T-helper 1 cell treated with Interleukin-12 subunit alpha and Interleukin-12 subunit beta and Interleukin-4 antibody, amounts not matched to agents 30 μg/mL and 1 μg/mL, for 36 hours (primary cell): ENCODE measurements at regions not wholly inside any gene's neighbourhood (a gene's known extent, or its start where the extent isn't known, plus 50 kb on each side); places are given as distances from the start of the nearest gene placed in this dataset.
"Not testable (repeated sequence)": the region's sequence is repeated elsewhere in the genome, so short reads cannot be mapped to it uniquely, and the experiment has no call there.

Experiments
- H3K27ac Mint-ChIP-seq: one replicate; pipeline ENCODE4 v1.8.0; 2021; ENCODE audit warnings: mild to moderate bottlenecking, mixed read lengths
- H3K27me3 Mint-ChIP-seq: one replicate; pipeline ENCODE4 v1.8.0; 2021; ENCODE audit warnings: low read depth, mixed read lengths
- H3K36me3 Mint-ChIP-seq: one replicate; pipeline ENCODE4 v1.8.0; 2021; ENCODE audit warnings: low read depth, mixed read lengths
- H3K4me1 Mint-ChIP-seq: one replicate; pipeline ENCODE4 v1.8.0; 2021; ENCODE audit warnings: low read depth, mixed read lengths
- H3K4me3 Mint-ChIP-seq: one replicate; pipeline ENCODE4 v1.8.0; 2021; ENCODE audit warnings: mild to moderate bottlenecking, moderate library complexity, mixed read lengths
- H3K9me3 Mint-ChIP-seq: one replicate; pipeline ENCODE4 v1.8.0; 2021; ENCODE audit warnings: mixed read lengths

GRCh38 chr5:29126462-29126861, 2067.0 kb upstream of the CDH6 start:
- H3K9me3 Mint-ChIP-seq, result peaks cover 32% of the 10 kb centered on the region
- not testable (repeated sequence) for H3K27me3 Mint-ChIP-seq, H3K4me3 Mint-ChIP-seq, H3K36me3 Mint-ChIP-seq, H3K4me1 Mint-ChIP-seq, H3K27ac Mint-ChIP-seq

- H3K27me3 Mint-ChIP-seq, result no peaks in the 10 kb centered on the region
- H3K36me3 Mint-ChIP-seq, result no peaks in the 10 kb centered on the region
- H3K4me3 Mint-ChIP-seq, result no peak overlapping the region
- H3K27ac Mint-ChIP-seq, result no peak overlapping the region
- peaks cover 18% of the 10 kb centered on the region for H3K9me3 Mint-ChIP-seq
- H3K4me1 Mint-ChIP-seq, result no peaks in the 10 kb centered on the region
Measured at GRCh38 chr5:29122306-29122705, 2071.2 kb upstream of the CDH6 start.

DNA sequence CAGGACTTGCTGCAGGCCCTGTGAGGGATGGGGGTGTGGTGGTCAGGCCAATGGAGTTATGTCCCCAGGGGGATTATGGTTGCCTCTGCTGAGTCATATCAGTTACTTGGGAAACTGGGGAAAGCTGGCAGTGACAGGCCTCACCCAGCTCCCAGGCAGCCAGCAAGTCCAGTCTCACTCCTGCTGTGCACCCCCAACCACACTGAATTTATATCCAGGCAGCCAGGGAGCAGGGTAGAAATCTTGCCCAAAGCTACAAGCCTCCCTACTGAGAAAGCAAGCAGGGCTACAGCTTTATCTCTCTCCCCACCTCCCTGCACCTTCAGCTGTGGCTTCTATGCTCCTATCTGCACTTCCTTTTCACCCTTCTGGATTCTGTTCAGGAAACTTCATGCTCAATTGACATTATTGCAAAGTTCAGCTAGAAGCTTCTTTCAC, 2076.0 kb upstream of the CDH9 start:
- Mint-ChIP-seq H3K36me3 (no peaks in the 10 kb centered on the region), H3K27ac (no peak overlapping the region), H3K27me3 (no peaks in the 10 kb centered on the region), H3K9me3 (peaks cover 29% of the 10 kb centered on the region), H3K4me1 (no peaks in the 10 kb centered on the region), H3K4me3 (no peak overlapping the region)

- Mint-ChIP-seq H3K27ac (no peak overlapping the region), H3K9me3 (peaks cover 32% of the 10 kb centered on the region), H3K36me3 (no peaks in the 10 kb centered on the region), H3K27me3 (no peaks in the 10 kb centered on the region), H3K4me3 (no peak overlapping the region), H3K4me1 (no peaks in the 10 kb centered on the region)
Measured at GRCh38 chr5:29113516-29113915, 2075.1 kb upstream of the CDH9 start.

- peaks cover 18% of the 10 kb centered on the region for H3K9me3 Mint-ChIP-seq
- no peak overlapping the region for H3K4me3 Mint-ChIP-seq
- H3K27ac Mint-ChIP-seq, result no peak overlapping the region
- H3K36me3 Mint-ChIP-seq, result no peaks in the 10 kb centered on the region
- no peaks in the 10 kb centered on the region for H3K27me3 Mint-ChIP-seq
- no peaks in the 10 kb centered on the region for H3K4me1 Mint-ChIP-seq
Measured at GRCh38 chr5:29099585-29099984, 2061.2 kb upstream of the CDH9 start.

DNA sequence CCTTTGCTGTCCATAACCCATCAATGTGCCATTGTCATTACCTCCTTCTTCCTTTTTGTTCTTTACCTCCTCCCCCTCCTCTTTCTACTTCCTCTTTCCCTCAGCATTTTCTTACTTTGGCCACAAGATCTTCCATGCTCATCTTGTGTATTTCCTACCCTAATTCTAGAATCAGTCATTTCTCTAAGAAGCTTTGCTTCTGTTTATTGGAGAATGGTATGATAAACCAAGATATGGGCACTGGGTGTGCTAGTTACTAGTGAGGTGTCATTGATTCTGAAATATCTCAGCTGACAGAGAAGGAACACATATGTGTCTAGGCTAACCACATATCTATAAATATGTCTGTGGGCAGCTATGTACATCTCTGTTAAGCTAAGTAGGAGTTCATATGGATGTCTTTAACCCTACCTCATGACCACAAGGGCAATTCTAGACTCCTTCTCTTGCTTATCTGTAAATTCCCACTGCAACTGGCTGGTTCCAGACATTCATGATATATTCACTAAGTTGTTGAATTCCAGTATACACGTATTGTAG, 2051.3 kb upstream of the CDH9 start:
- H3K27me3 Mint-ChIP-seq, result no peaks in the 10 kb centered on the region
- no peaks in the 10 kb centered on the region for H3K36me3 Mint-ChIP-seq
- peaks cover 12% of the 10 kb centered on the region for H3K9me3 Mint-ChIP-seq
- no peaks in the 10 kb centered on the region for H3K4me1 Mint-ChIP-seq
- H3K27ac Mint-ChIP-seq, result no peak overlapping the region
- no peak overlapping the region for H3K4me3 Mint-ChIP-seq

- Mint-ChIP-seq H3K36me3 (no peaks in the 10 kb centered on the region), H3K4me1 (no peaks in the 10 kb centered on the region), H3K4me3 (no peak overlapping the region), H3K27ac (no peak overlapping the region), H3K27me3 (no peaks in the 10 kb centered on the region), H3K9me3 (peaks cover 12% of the 10 kb centered on the region)
Measured at GRCh38 chr5:29085142-29085541, 2046.8 kb upstream of the CDH9 start.

DNA sequence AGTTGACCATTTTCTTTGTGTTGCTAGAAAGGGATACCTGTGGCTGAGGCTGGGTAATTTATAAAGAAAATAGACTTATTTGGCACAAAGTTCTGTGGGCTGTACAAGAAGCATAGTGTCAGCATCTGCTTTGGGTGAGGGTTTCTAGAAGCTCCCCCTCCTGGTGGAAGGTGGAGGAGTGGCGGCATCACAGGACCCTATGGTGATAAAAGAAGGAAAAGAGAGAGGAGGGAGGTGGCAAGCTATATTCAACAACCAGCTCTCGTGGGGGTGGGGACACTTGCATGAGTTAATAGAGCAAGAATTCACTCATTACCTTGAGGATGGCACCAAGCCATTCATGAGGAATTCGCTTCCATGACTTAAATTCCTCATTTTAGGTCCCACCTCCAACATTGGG, 2041.4 kb upstream of the CDH9 start:
- Mint-ChIP-seq H3K27me3 (no peaks in the 10 kb centered on the region), H3K4me3 (no peak overlapping the region), H3K36me3 (no peaks in the 10 kb centered on the region), H3K9me3 (peaks cover 9% of the 10 kb centered on the region), H3K27ac (no peak overlapping the region), H3K4me1 (no peaks in the 10 kb centered on the region)

GRCh38 chr5:29077451-29077850, 2039.1 kb upstream of the CDH9 start:
- H3K4me3 Mint-ChIP-seq, result no peak overlapping the region
- no peaks in the 10 kb centered on the region for H3K36me3 Mint-ChIP-seq
- no peak overlapping the region for H3K27ac Mint-ChIP-seq
- peaks cover 12% of the 10 kb centered on the region for H3K9me3 Mint-ChIP-seq
- no peaks in the 10 kb centered on the region for H3K4me1 Mint-ChIP-seq
- H3K27me3 Mint-ChIP-seq, result no peaks in the 10 kb centered on the region

DNA sequence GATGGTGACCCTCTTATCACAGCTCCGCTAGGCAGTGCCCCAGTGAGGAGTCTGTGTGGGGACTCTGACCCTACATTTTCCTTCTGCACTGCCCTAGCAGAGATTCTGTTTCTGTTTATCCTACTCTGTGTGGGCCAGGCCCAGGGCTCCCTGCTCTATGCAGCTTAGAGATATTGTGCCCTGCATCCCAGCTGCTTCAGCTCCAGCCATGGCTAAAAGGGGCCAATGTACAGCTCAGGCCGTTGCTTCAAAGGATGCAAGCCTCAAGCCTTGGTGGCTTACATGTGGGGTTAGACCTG, 2030.7 kb upstream of the CDH9 start:
- H3K27me3 Mint-ChIP-seq, result no peaks in the 10 kb centered on the region

GRCh38 chr5:29061381-29061780, 2023.0 kb upstream of the CDH9 start:
- Mint-ChIP-seq H3K27me3 (no peaks in the 10 kb centered on the region), H3K4me3 (no peak overlapping the region), H3K27ac (no peak overlapping the region), H3K9me3 (peaks cover 12% of the 10 kb centered on the region), H3K36me3 (no peaks in the 10 kb centered on the region), H3K4me1 (no peaks in the 10 kb centered on the region)

More for the DNA sequence above, 2030.7 kb upstream of the CDH9 start:
- Mint-ChIP-seq H3K4me1 (no peaks in the 10 kb centered on the region), H3K27ac (no peak overlapping the region), H3K9me3 (peaks cover 15% of the 10 kb centered on the region), H3K36me3 (no peaks in the 10 kb centered on the region), H3K4me3 (no peak overlapping the region)

DNA sequence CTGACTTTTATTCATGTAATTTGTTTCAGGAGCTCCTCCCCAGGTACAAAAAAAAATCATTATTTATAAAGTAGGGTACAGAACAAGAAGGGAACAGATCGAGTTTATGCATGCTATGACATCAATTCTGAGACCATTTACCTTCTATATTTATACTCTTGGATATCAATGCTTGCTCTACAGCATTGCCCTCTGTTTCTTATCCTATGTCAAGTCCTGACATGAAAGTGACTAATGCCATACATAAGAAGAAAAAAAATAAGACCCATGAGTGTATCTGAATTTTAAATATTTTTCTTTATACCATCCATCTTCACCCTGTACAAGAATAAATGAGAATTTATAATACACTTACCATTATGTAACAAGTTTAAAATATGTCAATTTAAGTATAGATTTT, 2016.3 kb upstream of the CDH9 start:
- H3K27ac Mint-ChIP-seq, result no peak overlapping the region
- no peaks in the 10 kb centered on the region for H3K27me3 Mint-ChIP-seq
- no peaks in the 10 kb centered on the region for H3K36me3 Mint-ChIP-seq
- H3K4me1 Mint-ChIP-seq, result no peaks in the 10 kb centered on the region
- peaks cover 5% of the 10 kb centered on the region for H3K9me3 Mint-ChIP-seq
- no peak overlapping the region for H3K4me3 Mint-ChIP-seq

DNA sequence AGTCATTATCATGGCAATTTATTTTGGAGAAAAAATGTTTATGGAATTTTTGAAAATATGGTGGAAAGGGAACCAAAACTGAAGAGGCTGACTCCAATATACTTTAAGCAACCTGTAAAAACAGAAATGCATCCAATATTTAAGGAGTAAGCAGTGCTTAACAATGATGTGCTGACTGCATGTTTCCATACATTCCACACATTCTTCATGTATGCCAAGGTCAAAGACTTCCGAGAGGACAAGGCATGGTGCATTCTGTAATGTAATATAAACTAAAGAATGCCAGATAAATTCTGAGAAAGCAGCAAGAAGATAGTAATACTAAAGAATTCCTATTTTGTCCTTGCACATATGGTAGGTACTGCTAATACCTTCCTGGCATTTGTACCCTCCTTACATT, 2015.9 kb upstream of the CDH9 start:
- no peak overlapping the region for H3K4me3 Mint-ChIP-seq
- no peak overlapping the region for H3K27ac Mint-ChIP-seq
- H3K36me3 Mint-ChIP-seq, result no peaks in the 10 kb centered on the region
- no peaks in the 10 kb centered on the region for H3K4me1 Mint-ChIP-seq
- no peaks in the 10 kb centered on the region for H3K27me3 Mint-ChIP-seq
- H3K9me3 Mint-ChIP-seq, result peaks cover 5% of the 10 kb centered on the region

DNA sequence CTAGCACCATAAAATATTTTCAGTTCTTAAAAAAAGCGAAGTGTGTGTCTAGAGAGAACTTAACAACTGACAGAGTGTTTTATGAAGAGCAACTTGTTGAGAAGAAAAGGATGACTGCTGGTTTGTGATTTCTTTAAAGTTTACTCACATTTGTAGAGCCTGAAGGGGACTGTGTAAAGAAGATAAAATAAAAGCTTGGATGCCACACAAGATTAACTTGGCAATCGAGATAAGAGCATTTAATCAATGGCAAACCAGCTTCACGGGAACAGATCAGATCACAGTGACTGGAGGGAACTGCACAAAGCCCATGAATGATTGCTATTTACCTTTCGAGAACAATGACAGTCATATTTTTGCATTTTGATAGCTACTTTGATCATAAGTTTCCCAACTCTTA, 2013.1 kb upstream of the CDH9 start:
- H3K4me3 Mint-ChIP-seq, result no peak overlapping the region
- no peaks in the 10 kb centered on the region for H3K36me3 Mint-ChIP-seq
- H3K9me3 Mint-ChIP-seq, result peaks cover 5% of the 10 kb centered on the region
- H3K4me1 Mint-ChIP-seq, result no peaks in the 10 kb centered on the region
- no peak overlapping the region for H3K27ac Mint-ChIP-seq
- no peaks in the 10 kb centered on the region for H3K27me3 Mint-ChIP-seq

- H3K4me3 Mint-ChIP-seq, result no peak overlapping the region
- no peaks in the 10 kb centered on the region for H3K27me3 Mint-ChIP-seq
- H3K27ac Mint-ChIP-seq, result no peak overlapping the region
- H3K9me3 Mint-ChIP-seq, result peaks cover 6% of the 10 kb centered on the region
- no peaks in the 10 kb centered on the region for H3K4me1 Mint-ChIP-seq
- no peaks in the 10 kb centered on the region for H3K36me3 Mint-ChIP-seq
Measured at GRCh38 chr5:29042152-29042551, 2003.8 kb upstream of the CDH9 start.

- Mint-ChIP-seq H3K27ac (no peak overlapping the region), H3K36me3 (no peaks in the 10 kb centered on the region)
Measured at GRCh38 chr5:29040404-29040803, 2002.0 kb upstream of the CDH9 start.

More at GRCh38 chr5:29040404-29040803, 2002.0 kb upstream of the CDH9 start:
- H3K9me3 Mint-ChIP-seq, result peaks cover 13% of the 10 kb centered on the region
- no peaks in the 10 kb centered on the region for H3K27me3 Mint-ChIP-seq
- H3K4me1 Mint-ChIP-seq, result no peaks in the 10 kb centered on the region
- no peak overlapping the region for H3K4me3 Mint-ChIP-seq
